Esophagus mucosa (tissue), 1 donor: ENCODE measurements at regions not wholly inside any gene's neighbourhood (a gene's known extent, or its start where the extent isn't known, plus 50 kb on each side); places are given as distances from the start of the nearest gene placed in this dataset.
"Not testable (repeated sequence)": the region's sequence is repeated elsewhere in the genome, so short reads cannot be mapped to it uniquely, and the experiment has no call there.

Experiments used
- ATAC-seq: fragments of 200-7000 bp; cut with Tn5 transposase; one replicate; pipeline ENCODE4 v1.9.1; 2020
- donor health status: DM: yes; HTN: yes; CAD: no.

DNA sequence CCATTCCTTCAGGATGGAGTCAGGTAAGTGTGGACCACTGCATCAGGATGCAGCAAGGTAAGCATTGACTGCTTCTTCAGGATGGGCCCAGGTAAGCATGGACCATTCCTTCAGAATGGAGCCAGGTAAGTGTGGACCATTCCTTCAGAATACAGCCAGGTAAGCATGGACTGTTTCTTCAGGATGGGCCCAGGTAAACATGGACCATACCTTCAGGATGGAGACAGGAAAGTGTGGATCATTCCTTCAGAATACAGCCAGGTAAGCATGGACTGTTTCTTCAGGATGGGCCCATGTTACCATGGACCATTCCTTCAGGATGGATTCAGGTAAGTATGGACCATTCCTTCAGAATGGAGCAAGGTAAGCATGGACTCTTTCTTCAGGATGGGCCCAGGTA lies 89.4 kb upstream of the SPACA7 start:
- ATAC-seq, result not testable (repeated sequence)

GRCh38 chr13:112320303-112320702 lies 55.9 kb upstream of the SPACA7 start:
- no peak for ATAC-seq

DNA sequence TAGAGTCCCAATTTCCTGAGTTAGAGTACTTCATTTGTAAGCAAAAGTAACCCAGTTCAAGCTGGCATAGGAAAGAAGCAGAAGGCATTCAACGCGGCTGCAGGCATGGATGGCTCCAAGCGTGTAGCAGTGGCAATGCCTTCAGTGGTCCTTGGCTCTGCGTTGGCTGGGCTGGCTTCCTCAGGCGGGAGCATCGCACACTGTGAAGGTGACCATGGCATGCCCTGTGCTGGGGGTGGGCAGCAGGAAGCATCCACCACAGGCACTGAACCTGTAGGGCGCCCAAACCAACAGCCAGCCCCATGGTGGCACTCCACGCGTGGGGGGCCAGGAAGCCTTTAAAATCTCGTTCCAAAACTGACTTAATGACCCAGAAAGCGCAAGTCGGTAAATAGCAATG lies 53.6 kb upstream of the SPACA7 start:
- no peak for ATAC-seq

- ATAC-seq, result no peak
Measured at GRCh38 chr13:112324116-112324515, 52.0 kb upstream of the SPACA7 start.

DNA sequence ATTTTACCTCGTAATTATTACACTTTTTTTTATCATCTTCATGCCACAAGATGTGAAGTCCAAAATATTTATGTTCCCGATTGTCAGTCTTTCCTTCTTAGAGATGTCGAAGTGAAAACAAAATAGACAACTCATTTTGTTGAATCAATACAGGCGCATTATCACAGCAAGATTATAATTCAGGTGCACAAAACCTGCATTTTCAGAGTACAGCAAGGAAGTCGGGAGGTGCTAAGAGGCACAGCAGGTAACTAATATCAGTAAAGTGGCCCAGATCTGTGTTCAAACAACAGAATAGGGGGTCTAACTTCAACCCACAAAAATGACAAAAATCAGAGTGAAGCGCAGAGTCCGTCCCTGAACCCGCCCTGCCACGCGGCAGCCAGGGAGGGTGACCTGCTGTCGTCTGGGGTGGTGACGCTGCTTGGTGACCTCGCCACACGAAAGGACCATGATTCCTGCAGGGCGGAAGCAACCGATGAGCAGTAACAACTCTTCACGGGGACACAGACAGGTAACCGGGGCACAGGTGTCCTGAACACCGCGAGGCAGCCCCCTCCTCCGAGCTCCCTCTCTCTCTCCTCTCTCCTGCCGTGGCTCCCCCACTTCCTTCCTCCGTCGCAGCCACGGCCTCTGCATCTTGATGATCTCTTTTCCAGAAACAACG lies 50.9 kb upstream of the SPACA7 start:
- no peak for ATAC-seq

- no peak for ATAC-seq
Measured at GRCh38 chr13:112325920-112326645, 50.1 kb upstream of the SPACA7 start.
